OCI-LY1 (cell line): ENCODE measurements at regions not wholly inside any gene's neighbourhood (a gene's known extent, or its start where the extent isn't known, plus 50 kb on each side); places are given as distances from the start of the nearest gene placed in this dataset.

ENCODE experiments used
- H2AFZ ChIP-seq: fragments of 200-600 bp; sonication (generic), shearing (Covaris generic); 2 replicates; pipeline ENCODE4 v1.6.0; 2014; ENCODE audit warnings: antibody characterized with exemption, mild to moderate bottlenecking, low read length
- H3F3A ChIP-seq: fragments of 200-600 bp; sonication (generic), shearing (Covaris generic); 2 replicates; pipeline ENCODE4 v1.6.0; 2014; ENCODE audit warnings: mild to moderate bottlenecking, antibody characterized with exemption, low read length, moderate library complexity; ENCODE audit not compliant: insufficient read depth
- H3K27ac ChIP-seq: fragments of 200-600 bp; sonication (generic); 2 replicates; pipeline ENCODE4 v1.5.1; 2014; ENCODE audit warnings: low read length, mixed run types, mild to moderate bottlenecking, low read depth; ENCODE audit not compliant: poor library complexity, severe bottlenecking
- H3K27me3 ChIP-seq: fragments of 200-600 bp; sonication (generic); 2 replicates; pipeline ENCODE4 v1.6.0; 2014; ENCODE audit warnings: antibody characterized with exemption, mild to moderate bottlenecking, low read length, moderate library complexity; ENCODE audit not compliant: insufficient read depth
- H3K36me3 ChIP-seq: fragments of 200-600 bp; sonication (generic); 2 replicates; pipeline ENCODE4 v1.6.1; 2014; ENCODE audit warnings: mild to moderate bottlenecking, antibody characterized with exemption, low read length, moderate library complexity, mixed read lengths; ENCODE audit not compliant: insufficient read depth
- H3K4me1 ChIP-seq: fragments of 200-600 bp; sonication (generic); 2 replicates; pipeline ENCODE4 v1.5.1; 2014; ENCODE audit warnings: mild to moderate bottlenecking, low read length, moderate library complexity; ENCODE audit not compliant: insufficient read depth, severe bottlenecking
- H3K4me2 ChIP-seq: fragments of 200-600 bp; sonication (generic), shearing (Covaris generic); 2 replicates; pipeline ENCODE4 v1.6.1; 2014; ENCODE audit warnings: low read length
- H3K4me3 ChIP-seq: fragments of 200-600 bp; sonication (generic); 2 replicates; pipeline ENCODE4 v1.5.1; 2014; ENCODE audit warnings: low read length, low read depth, mild to moderate bottlenecking, mixed read lengths; ENCODE audit not compliant: poor library complexity, severe bottlenecking
- H3K79me2 ChIP-seq: fragments of 200-600 bp; shearing (Covaris generic); 2 replicates; pipeline ENCODE4 v1.6.1; 2016; ENCODE audit warnings: mixed run types, low read length, mixed read lengths; ENCODE audit not compliant: insufficient read depth
- H3K9ac ChIP-seq: fragments of 200-600 bp; sonication (generic), shearing (Covaris generic); 2 replicates; pipeline ENCODE4 v1.6.1; 2014; ENCODE audit warnings: mild to moderate bottlenecking, low read length, mixed read lengths
- H3K9me2 ChIP-seq: fragments of 200-600 bp; sonication (generic), shearing (Covaris generic); 2 replicates; pipeline ENCODE4 v1.6.1; 2014; ENCODE audit warnings: low read depth, mild to moderate bottlenecking, low read length, mixed read lengths
- H3K9me3 ChIP-seq: fragments of 200-600 bp; shearing (Covaris generic); 2 replicates; pipeline ENCODE4 v1.6.1; 2014; ENCODE audit warnings: low read length, mixed read lengths
- H4K20me1 ChIP-seq: fragments of 200-600 bp; sonication (generic), shearing (Covaris generic); 2 replicates; pipeline ENCODE4 v1.6.0; 2016; ENCODE audit warnings: mild to moderate bottlenecking, low read length; ENCODE audit not compliant: insufficient read depth
- CTCF ChIP-seq: fragments of 200-600 bp; sonication (generic), shearing (Covaris generic); IDR thresholded peaks from 2 replicates; pipeline ENCODE4 v1.5.1; 2017; ENCODE audit warnings: mild to moderate bottlenecking, antibody characterized with exemption, low read length, moderate library complexity, mixed read lengths
- EZH2 ChIP-seq: fragments of 200-600 bp; sonication (generic), shearing (Covaris generic); IDR thresholded peaks from 2 replicates; pipeline ENCODE4 v1.8.0; 2017; ENCODE audit warnings: borderline replicate concordance, mixed run types, mild to moderate bottlenecking, antibody characterized with exemption, low read length, moderate library complexity, mixed read lengths

- no peak overlapping the region for H3K9ac ChIP-seq
Observed at GRCh38 chr7:156079156-156079555, 266.9 kb upstream of the SHH start.

GRCh38 chr7:156074982-156075615 is 262.8 kb upstream of the SHH start:
- Histone ChIP-seq H3K9me3 (no peaks in the 10 kb centered on the region), H3K4me2 (no peak overlapping the region), H3K9me2 (no peaks in the 10 kb centered on the region), H3K27me3 (peaks cover 11% of the 10 kb centered on the region; the same call in 1 of the 2 replicates), H3K4me3 (no peak overlapping the region), H3K27ac (no peak overlapping the region), H3K4me1 (no peaks in the 10 kb centered on the region), H3F3A (no peaks in the 10 kb centered on the region), H2AFZ (no peak overlapping the region), H3K79me2 (no peaks in the 10 kb centered on the region), H4K20me1 (no peaks in the 10 kb centered on the region), H3K9ac (no peak overlapping the region), H3K36me3 (no peaks in the 10 kb centered on the region)
- TF ChIP-seq EZH2 (no peak), CTCF (peak; percentile 69; the same call in 1 of the 2 replicates)

More at GRCh38 chr7:156079156-156079555, 266.9 kb upstream of the SHH start:
- H3F3A ChIP-seq: no peaks in the 10 kb centered on the region
- no peak overlapping the region for H2AFZ ChIP-seq
- H4K20me1 ChIP-seq: no peaks in the 10 kb centered on the region
- no peaks in the 10 kb centered on the region for H3K9me2 ChIP-seq
- no peak overlapping the region for H3K27ac ChIP-seq
- H3K27me3 ChIP-seq: peaks cover 12% of the 10 kb centered on the region; the same call in 1 of the 2 replicates
- no peaks in the 10 kb centered on the region for H3K36me3 ChIP-seq
- H3K9me3 ChIP-seq: no peaks in the 10 kb centered on the region
- TF ChIP-seq EZH2: no peak
- TF ChIP-seq CTCF: no peak
- H3K4me2 ChIP-seq: no peak overlapping the region
- H3K4me1 ChIP-seq: no peaks in the 10 kb centered on the region
- no peak overlapping the region for H3K4me3 ChIP-seq
- no peaks in the 10 kb centered on the region for H3K79me2 ChIP-seq

- TF ChIP-seq CTCF (no peak), EZH2 (no peak)
- no peaks in the 10 kb centered on the region for H4K20me1 ChIP-seq
- peaks cover 11% of the 10 kb centered on the region; the same call in 1 of the 2 replicates for H3K27me3 ChIP-seq
- no peak overlapping the region for H2AFZ ChIP-seq
- no peak overlapping the region for H3K27ac ChIP-seq
- H3F3A ChIP-seq: no peaks in the 10 kb centered on the region
- no peaks in the 10 kb centered on the region for H3K36me3 ChIP-seq
- no peaks in the 10 kb centered on the region for H3K4me1 ChIP-seq
- H3K9ac ChIP-seq: no peak overlapping the region
- H3K4me3 ChIP-seq: no peak overlapping the region
- H3K9me2 ChIP-seq: no peaks in the 10 kb centered on the region
- H3K4me2 ChIP-seq: no peak overlapping the region
- H3K79me2 ChIP-seq: no peaks in the 10 kb centered on the region
- no peaks in the 10 kb centered on the region for H3K9me3 ChIP-seq
Observed at GRCh38 chr7:156074084-156074483, 261.8 kb upstream of the SHH start.
